ENCODE measurements at regions not wholly inside any gene's neighbourhood (a gene's known extent, or its start where the extent isn't known, plus 50 kb on each side); places are given as distances from the start of the nearest gene placed in this dataset.

DNA sequence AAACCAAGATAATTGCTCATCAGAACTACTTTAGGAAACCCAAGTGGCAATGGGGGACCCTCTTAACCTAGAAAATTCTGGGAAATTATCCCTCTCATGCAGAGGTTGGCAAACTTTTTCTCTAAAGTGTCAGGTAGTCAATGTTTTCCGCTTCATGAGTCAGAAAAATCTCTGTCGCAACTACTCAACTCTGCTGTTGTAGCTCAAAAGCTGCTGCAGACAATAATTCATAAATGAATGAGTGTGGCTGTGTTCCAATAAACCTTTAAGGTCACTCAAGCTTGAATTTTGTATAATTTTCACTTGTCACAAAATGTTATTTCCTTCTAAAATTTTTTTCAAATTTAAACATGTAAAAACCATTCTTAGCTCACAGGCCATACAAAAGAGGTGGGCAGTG, 193.4 kb upstream of the MID1 start:
- Histone ChIP-seq H3K36me3 (ENCODE audit: insufficient read depth) (no peaks in the 10 kb centered on the region), H3K4me1 (ENCODE audit: low read depth, poor library complexity, severe bottlenecking) (no peaks in the 10 kb centered on the region), H3K27me3 (ENCODE audit: insufficient read depth, low read depth) (no peaks in the 10 kb centered on the region), H3K27ac (no peak overlapping the region), H3K4me3 (IDR thresholded peaks at IDR 0.05; ENCODE audit: insufficient read depth, low read depth, low read length) (no peak overlapping the region), H3K4me2 (no peak overlapping the region), H3K9ac (no peak overlapping the region), H3K79me2 (ENCODE audit: insufficient read depth, low read depth) (no peaks in the 10 kb centered on the region), H2AFZ (ENCODE audit: low read depth) (no peak overlapping the region), H4K20me1 (ENCODE audit: insufficient read depth) (no peaks in the 10 kb centered on the region)
- TF ChIP-seq, protein P1, sequence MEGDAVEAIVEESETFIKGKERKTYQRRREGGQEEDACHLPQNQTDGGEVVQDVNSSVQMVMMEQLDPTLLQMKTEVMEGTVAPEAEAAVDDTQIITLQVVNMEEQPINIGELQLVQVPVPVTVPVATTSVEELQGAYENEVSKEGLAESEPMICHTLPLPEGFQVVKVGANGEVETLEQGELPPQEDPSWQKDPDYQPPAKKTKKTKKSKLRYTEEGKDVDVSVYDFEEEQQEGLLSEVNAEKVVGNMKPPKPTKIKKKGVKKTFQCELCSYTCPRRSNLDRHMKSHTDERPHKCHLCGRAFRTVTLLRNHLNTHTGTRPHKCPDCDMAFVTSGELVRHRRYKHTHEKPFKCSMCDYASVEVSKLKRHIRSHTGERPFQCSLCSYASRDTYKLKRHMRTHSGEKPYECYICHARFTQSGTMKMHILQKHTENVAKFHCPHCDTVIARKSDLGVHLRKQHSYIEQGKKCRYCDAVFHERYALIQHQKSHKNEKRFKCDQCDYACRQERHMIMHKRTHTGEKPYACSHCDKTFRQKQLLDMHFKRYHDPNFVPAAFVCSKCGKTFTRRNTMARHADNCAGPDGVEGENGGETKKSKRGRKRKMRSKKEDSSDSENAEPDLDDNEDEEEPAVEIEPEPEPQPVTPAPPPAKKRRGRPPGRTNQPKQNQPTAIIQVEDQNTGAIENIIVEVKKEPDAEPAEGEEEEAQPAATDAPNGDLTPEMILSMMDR (conservative IDR thresholded peaks at IDR 0.05; ENCODE audit: low read depth, low read length), result no peak

DNA sequence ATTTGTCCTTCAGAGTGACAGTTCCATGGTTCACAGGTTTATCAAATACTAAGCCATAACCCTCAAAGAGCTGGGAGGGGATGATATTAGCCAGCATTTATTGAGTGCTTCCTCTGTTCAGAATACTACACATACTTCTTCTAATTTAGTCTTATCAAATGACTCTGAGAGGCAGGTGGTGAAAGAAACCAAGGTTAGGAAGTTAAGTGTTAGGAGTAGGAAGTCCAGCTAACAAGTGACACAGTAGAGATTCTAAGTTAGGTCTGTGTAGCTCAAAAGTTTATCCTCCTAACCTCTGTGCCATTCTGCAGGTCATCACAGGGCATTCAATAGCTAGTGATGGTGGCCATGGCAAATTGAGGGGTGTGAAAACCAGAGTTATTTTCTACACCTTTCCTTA, 198.3 kb upstream of the MID1 start:
- no peak overlapping the region for H3K4me3 ChIP-seq (IDR thresholded peaks at IDR 0.05; ENCODE audit: insufficient read depth, low read depth, low read length)
- no peak overlapping the region for H3K4me2 ChIP-seq
- no peaks in the 10 kb centered on the region for H3K27me3 ChIP-seq (ENCODE audit: insufficient read depth, low read depth)
- H2AFZ ChIP-seq (ENCODE audit: low read depth), result no peak overlapping the region
- no peaks in the 10 kb centered on the region for H3K4me1 ChIP-seq (ENCODE audit: low read depth, poor library complexity, severe bottlenecking)
- TF ChIP-seq, protein P1 (conservative IDR thresholded peaks at IDR 0.05; ENCODE audit: low read depth, low read length), result no peak
- H3K27ac ChIP-seq, result no peak overlapping the region
- H3K36me3 ChIP-seq (ENCODE audit: insufficient read depth), result no peaks in the 10 kb centered on the region
- no peaks in the 10 kb centered on the region for H3K79me2 ChIP-seq (ENCODE audit: insufficient read depth, low read depth)
- no peaks in the 10 kb centered on the region for H4K20me1 ChIP-seq (ENCODE audit: insufficient read depth)
- H3K9ac ChIP-seq, result no peak overlapping the region

GRCh38 chrX:10819973-10820372, 199.6 kb upstream of the MID1 start:
- Histone ChIP-seq H3K4me1 (ENCODE audit: low read depth, poor library complexity, severe bottlenecking) (no peaks in the 10 kb centered on the region), H2AFZ (ENCODE audit: low read depth) (no peak overlapping the region), H3K27ac (no peak overlapping the region), H3K27me3 (ENCODE audit: insufficient read depth, low read depth) (no peaks in the 10 kb centered on the region), H3K4me2 (no peak overlapping the region), H3K36me3 (ENCODE audit: insufficient read depth) (no peaks in the 10 kb centered on the region), H4K20me1 (ENCODE audit: insufficient read depth) (no peaks in the 10 kb centered on the region), H3K79me2 (ENCODE audit: insufficient read depth, low read depth) (no peaks in the 10 kb centered on the region), H3K9ac (no peak overlapping the region), H3K4me3 (IDR thresholded peaks at IDR 0.05; ENCODE audit: insufficient read depth, low read depth, low read length) (no peak overlapping the region)
- TF ChIP-seq, protein P1 (conservative IDR thresholded peaks at IDR 0.05; ENCODE audit: low read depth, low read length), result no peak

DNA sequence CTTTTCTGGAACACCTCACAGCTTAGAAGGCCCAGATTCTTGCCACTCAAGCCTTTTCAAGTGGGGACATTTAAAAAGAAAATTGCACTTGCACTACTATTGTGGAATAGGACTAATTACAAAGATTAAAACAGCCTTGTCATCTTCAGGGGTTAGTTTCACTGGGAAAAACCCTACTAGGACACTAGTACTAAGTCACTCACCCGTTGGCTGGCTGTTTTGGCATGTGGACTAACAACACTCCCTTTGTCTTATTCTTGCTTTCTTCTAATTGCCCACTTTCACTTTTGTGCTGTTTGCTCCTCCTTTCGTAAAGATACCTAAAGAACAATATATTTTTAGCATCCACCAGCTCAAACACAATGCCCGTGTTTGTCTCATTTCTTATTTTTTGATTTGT, 200.9 kb upstream of the MID1 start:
- Histone ChIP-seq H2AFZ (ENCODE audit: low read depth) (no peak overlapping the region), H3K36me3 (ENCODE audit: insufficient read depth) (no peaks in the 10 kb centered on the region), H3K4me1 (ENCODE audit: low read depth, poor library complexity, severe bottlenecking) (no peaks in the 10 kb centered on the region), H3K4me3 (IDR thresholded peaks at IDR 0.05; ENCODE audit: insufficient read depth, low read depth, low read length) (no peak overlapping the region), H3K9ac (no peak overlapping the region), H4K20me1 (ENCODE audit: insufficient read depth) (no peaks in the 10 kb centered on the region), H3K27me3 (ENCODE audit: insufficient read depth, low read depth) (no peaks in the 10 kb centered on the region), H3K4me2 (no peak overlapping the region), H3K79me2 (ENCODE audit: insufficient read depth, low read depth) (no peaks in the 10 kb centered on the region), H3K27ac (no peak overlapping the region)
- TF ChIP-seq, protein P1 (conservative IDR thresholded peaks at IDR 0.05; ENCODE audit: low read depth, low read length), result no peak

GRCh38 chrX:10828036-10828435, 207.7 kb upstream of the MID1 start:
- Histone ChIP-seq H3K4me2 (no peak overlapping the region), H3K79me2 (ENCODE audit: insufficient read depth, low read depth) (no peaks in the 10 kb centered on the region), H3K9ac (no peak overlapping the region), H3K27ac (no peak overlapping the region), H4K20me1 (ENCODE audit: insufficient read depth) (no peaks in the 10 kb centered on the region), H3K27me3 (ENCODE audit: insufficient read depth, low read depth) (no peaks in the 10 kb centered on the region), H3K4me1 (ENCODE audit: low read depth, poor library complexity, severe bottlenecking) (no peaks in the 10 kb centered on the region), H3K4me3 (IDR thresholded peaks at IDR 0.05; ENCODE audit: insufficient read depth, low read depth, low read length) (no peak overlapping the region), H2AFZ (ENCODE audit: low read depth) (no peak overlapping the region), H3K36me3 (ENCODE audit: insufficient read depth) (no peaks in the 10 kb centered on the region)
- TF ChIP-seq, protein P1 (conservative IDR thresholded peaks at IDR 0.05; ENCODE audit: low read depth, low read length), result no peak
